Activated CD4-positive, alpha-beta T cell treated with anti-CD3 and anti-CD28 coated beads, Interleukin-2, Interleukin-6, amounts not matched to agents 100 ng/mL and 50 ng/mL, durations not matched to agents 16 hours and 8 hours (primary cell): ENCODE measurements at regions not wholly inside any gene's neighbourhood (a gene's known extent, or its start where the extent isn't known, plus 50 kb on each side); places are given as distances from the start of the nearest gene placed in this dataset.

ENCODE experiments used
- DNase-seq: peaks from one replicate; pipeline ENCODE4 v3.0.0-alpha.2; 2020

- DNase-seq: no peak
These were observed 214.9 kb downstream of the GASK1B start for GRCh38 chr4:157957905-157958304.

- no peak for DNase-seq
These were observed 230.8 kb downstream of the GASK1B start for GRCh38 chr4:157942017-157942416.

GRCh38 chr4:157934151-157934550 lies 238.7 kb downstream of the GASK1B start:
- DNase-seq: no peak

GRCh38 chr4:157932936-157933335 lies 239.9 kb downstream of the GASK1B start:
- no peak for DNase-seq

- no peak for DNase-seq
These were observed 243.3 kb downstream of the GASK1B start for GRCh38 chr4:157929486-157929885.

- no peak for DNase-seq
These were observed 254.6 kb downstream of the GASK1B start for GRCh38 chr4:157918036-157918832.

GRCh38 chr4:157912212-157912611 lies 260.6 kb downstream of the GASK1B start:
- no peak for DNase-seq

GRCh38 chr4:157911662-157912061 lies 261.2 kb downstream of the GASK1B start:
- DNase-seq: no peak

GRCh38 chr4:157908691-157909090 lies 264.1 kb downstream of the GASK1B start:
- DNase-seq: no peak

- no peak for DNase-seq
These were observed 264.8 kb downstream of the GASK1B start for GRCh38 chr4:157908031-157908430.

GRCh38 chr4:157907226-157907946 lies 265.4 kb downstream of the GASK1B start:
- no peak for DNase-seq

GRCh38 chr4:157898836-157899605 lies 273.8 kb downstream of the GASK1B start:
- no peak for DNase-seq

GRCh38 chr4:157897855-157898370 lies 274.9 kb downstream of the GASK1B start:
- no peak for DNase-seq

- DNase-seq: no peak
These were observed 276.1 kb downstream of the GASK1B start for GRCh38 chr4:157896726-157897125.

GRCh38 chr4:157895205-157895604 lies 277.6 kb downstream of the GASK1B start:
- DNase-seq: no peak

- DNase-seq: no peak
These were observed 283.0 kb downstream of the GASK1B start for GRCh38 chr4:157889788-157890187.

- DNase-seq: no peak
These were observed 284.5 kb downstream of the GASK1B start for GRCh38 chr4:157888281-157888680.

- no peak for DNase-seq
These were observed 285.5 kb downstream of the GASK1B start for GRCh38 chr4:157887316-157887715.

- DNase-seq: no peak
These were observed 286.2 kb downstream of the GASK1B start for GRCh38 chr4:157886645-157887044.

GRCh38 chr4:157885811-157886210 lies 287.0 kb downstream of the GASK1B start:
- DNase-seq: no peak

GRCh38 chr4:157882901-157883300 lies 289.9 kb downstream of the GASK1B start:
- no peak for DNase-seq

GRCh38 chr4:157880761-157881160 lies 292.1 kb downstream of the GASK1B start:
- DNase-seq: no peak

GRCh38 chr4:157854819-157855218 lies 318.0 kb downstream of the GASK1B start:
- no peak for DNase-seq
